ENCODE measurements at regions not wholly inside any gene's neighbourhood (a gene's known extent, or its start where the extent isn't known, plus 50 kb on each side); places are given as distances from the start of the nearest gene placed in this dataset.

- no peak overlapping the region for H3K27ac Mint-ChIP-seq
Observed at GRCh38 chr3:94248042-94248441, 185.2 kb downstream of the NSUN3 start.

More at GRCh38 chr3:94248042-94248441, 185.2 kb downstream of the NSUN3 start:
- Histone ChIP-seq H4K20me1 (replicated peaks; ENCODE audit: insufficient read depth) (no peaks in the 10 kb centered on the region), H3K4me3 (no peak overlapping the region), H3K36me3 (ENCODE audit: insufficient read depth) (no peaks in the 10 kb centered on the region), H3F3A (replicated peaks; ENCODE audit: low read depth) (no peaks in the 10 kb centered on the region), H3K9me2 (ENCODE audit: insufficient read depth) (no peaks in the 10 kb centered on the region), H3K27ac (ENCODE audit: low read depth) (no peak overlapping the region), H3K4me1 (ENCODE audit: insufficient read depth) (peaks cover 28% of the 10 kb centered on the region), H3K27me3 (ENCODE audit: insufficient read depth) (no peaks in the 10 kb centered on the region), H3K79me2 (replicated peaks; ENCODE audit: insufficient read depth) (no peaks in the 10 kb centered on the region), H2AFZ (no peak overlapping the region), H3K4me2 (no peak overlapping the region)
- no peak for ATAC-seq
- Mint-ChIP-seq H3K36me3 (ENCODE audit: low read depth) (no peaks in the 10 kb centered on the region), H3K4me3 (no peak overlapping the region), H3K4me1 (peaks cover 34% of the 10 kb centered on the region), H3K27me3 (ENCODE audit: insufficient read depth, low read depth, poor library complexity) (peaks cover 3% of the 10 kb centered on the region), H3K9me3 (no peaks in the 10 kb centered on the region; the same call in 2 of the 3 replicates)
- no peak for DNase-seq (ENCODE audit: low spot score)
- TF ChIP-seq CTCF (conservative IDR thresholded peaks at IDR 0.05; ENCODE audit: low read depth in 2 of 2) (no peak), JUNB (IDR thresholded peaks at IDR 0.05; ENCODE audit: unreplicated experiment) (no peak), ETS1 (IDR thresholded peaks at IDR 0.05) (no peak), CREB1 (CRISPR knock-in tag; IDR thresholded peaks at IDR 0.05; ENCODE audit: low read depth) (no peak), EZH2phosphoT487 (IDR thresholded peaks at IDR 0.05; ENCODE audit: unreplicated experiment) (no peak), POLR2AphosphoS5 (IDR thresholded peaks at IDR 0.05; ENCODE audit: low read depth) (no peak), ZNF462 (CRISPR knock-in tag; IDR thresholded peaks at IDR 0.05) (no peak), REST (IDR thresholded peaks at IDR 0.05; ENCODE audit: unreplicated experiment) (no peak), STAT1 (IDR thresholded peaks at IDR 0.05; ENCODE audit: unreplicated experiment) (no peak), NANOG (IDR thresholded peaks at IDR 0.05; ENCODE audit: borderline replicate concordance) (no peak), ZNF331 (CRISPR knock-in tag; IDR thresholded peaks at IDR 0.05; ENCODE audit: low read depth) (no peak), ZNF114 (CRISPR knock-in tag; IDR thresholded peaks at IDR 0.05) (no peak), EZH2 (IDR thresholded peaks at IDR 0.05; ENCODE audit: low read depth, unreplicated experiment) (no peak)

All from GM23338 (cell line).